Fibroblast of lung (primary cell): ENCODE measurements at regions not wholly inside any gene's neighbourhood (a gene's known extent, or its start where the extent isn't known, plus 50 kb on each side); places are given as distances from the start of the nearest gene placed in this dataset.

Experiments
- CTCF ChIP-seq, 2 donors: IDR thresholded peaks in 1 of 2; conservative IDR thresholded peaks in 1 of 2; 1 replicate in 1 of 2; 2 replicates in 1 of 2; pipeline ENCODE4 v1.5.1; 2011 to 2012; ENCODE audit warnings: low read length in 2 of 2, control low read depth in 1 of 2, inconsistent platforms in 1 of 2, low read depth in 1 of 2, mild to moderate bottlenecking in 1 of 2
- EZH2 ChIP-seq: IDR thresholded peaks from 2 replicates; pipeline ENCODE4 v1.5.1; 2012; ENCODE audit warnings: low read length, control low read depth, mild to moderate bottlenecking; ENCODE audit errors: missing control alignments

- TF ChIP-seq CTCF (conservative IDR thresholded peaks at IDR 0.05 in 1 of 2, IDR thresholded peaks at IDR 0.05 in 1 of 2; ENCODE audit: low read depth in 1 of 2, low read length in 2 of 2), result no peak
- no peak for TF ChIP-seq EZH2
Observed at GRCh38 chr4:8742546-8742945, 129.1 kb downstream of the HMX1 start.
